Hepatocyte (in vitro differentiated cells): ENCODE measurements at regions not wholly inside any gene's neighbourhood (a gene's known extent, or its start where the extent isn't known, plus 50 kb on each side); places are given as distances from the start of the nearest gene placed in this dataset.
"Not testable (repeated sequence)": the region's sequence is repeated elsewhere in the genome, so short reads cannot be mapped to it uniquely, and the experiment has no call there.

Experiments used
- DNase-seq: peaks from one replicate; pipeline ENCODE4 v3.0.0-alpha.2; 2016; ENCODE audit warnings: low spot score
- H2AFZ ChIP-seq: fragments of 200-600 bp; sonication (generic); 2 replicates; pipeline ENCODE4 v1.6.0; 2016; ENCODE audit warnings: antibody characterized with exemption, mild to moderate bottlenecking
- H3K27ac ChIP-seq: fragments of 200-600 bp; sonication (generic); 2 replicates; pipeline ENCODE4 v1.5.1; 2016; ENCODE audit warnings: mild to moderate bottlenecking
- H3K27me3 ChIP-seq: fragments of 200-600 bp; sonication (generic); 2 replicates; pipeline ENCODE4 v1.6.1; 2016
- H3K36me3 ChIP-seq: fragments of 200-600 bp; sonication (generic); replicated peaks from 2 replicates; pipeline ENCODE4 v1.5.1; 2016; ENCODE audit warnings: low read depth; ENCODE audit not compliant: insufficient read depth
- H3K4me1 ChIP-seq: fragments of 200-600 bp; sonication (generic); 2 replicates; pipeline ENCODE4 v1.5.1; 2016; ENCODE audit warnings: mild to moderate bottlenecking, moderate library complexity; ENCODE audit not compliant: insufficient read depth
- H3K4me2 ChIP-seq: fragments of 200-600 bp; sonication (generic); 2 replicates; pipeline ENCODE4 v1.6.0; 2016
- H3K4me3 ChIP-seq: fragments of 200-600 bp; sonication (generic); 2 replicates; pipeline ENCODE4 v1.5.1; 2016; ENCODE audit warnings: mild to moderate bottlenecking
- H3K79me2 ChIP-seq: fragments of 200-600 bp; sonication (generic); 2 replicates; pipeline ENCODE4 v1.6.0; 2017; ENCODE audit warnings: mild to moderate bottlenecking
- H3K9me2 ChIP-seq: fragments of 200-600 bp; sonication (generic); replicated peaks from 2 replicates; pipeline ENCODE4 v1.6.0; 2017; ENCODE audit warnings: mild to moderate bottlenecking; ENCODE audit not compliant: insufficient read depth
- H3K9me3 ChIP-seq: fragments of 200-600 bp; sonication (generic); 2 replicates; pipeline ENCODE4 v1.5.1; 2016; ENCODE audit warnings: low read depth, mild to moderate bottlenecking
- H4K20me1 ChIP-seq: fragments of 200-600 bp; sonication (generic); 2 replicates; pipeline ENCODE4 v1.6.0; 2016; ENCODE audit warnings: mild to moderate bottlenecking; ENCODE audit not compliant: insufficient read depth, poor library complexity, severe bottlenecking
- EZH2 ChIP-seq: fragments of 200-600 bp; sonication (generic); IDR thresholded peaks from 2 replicates; pipeline ENCODE4 v1.6.1; 2016; ENCODE audit warnings: antibody characterized with exemption, mild to moderate bottlenecking, borderline replicate concordance
- EZH2phosphoT487 ChIP-seq: fragments of 200-600 bp; sonication (generic); IDR thresholded peaks from one replicate; pipeline ENCODE4 v1.6.1; 2018; ENCODE audit warnings: antibody characterized with exemption, mild to moderate bottlenecking, low read depth, moderate library complexity; ENCODE audit not compliant: unreplicated experiment, severe bottlenecking
- WGBS: methylation state at CpG from one replicate; pipeline ENCODE4 v1.1.6; 2016; ENCODE audit warnings: low lambda C conversion rate; ENCODE audit errors: missing lambda C conversion rate; 5-methylcytosine and 5-hydroxymethylcytosine counted together
- TF ChIP-seq, protein P1 (sequence below): fragments of 200-600 bp; sonication (generic); IDR thresholded peaks from 2 replicates; pipeline ENCODE4 v1.5.1; 2016; ENCODE audit warnings: antibody characterized with exemption, mild to moderate bottlenecking; ENCODE audit not compliant: poor library complexity

DNA sequence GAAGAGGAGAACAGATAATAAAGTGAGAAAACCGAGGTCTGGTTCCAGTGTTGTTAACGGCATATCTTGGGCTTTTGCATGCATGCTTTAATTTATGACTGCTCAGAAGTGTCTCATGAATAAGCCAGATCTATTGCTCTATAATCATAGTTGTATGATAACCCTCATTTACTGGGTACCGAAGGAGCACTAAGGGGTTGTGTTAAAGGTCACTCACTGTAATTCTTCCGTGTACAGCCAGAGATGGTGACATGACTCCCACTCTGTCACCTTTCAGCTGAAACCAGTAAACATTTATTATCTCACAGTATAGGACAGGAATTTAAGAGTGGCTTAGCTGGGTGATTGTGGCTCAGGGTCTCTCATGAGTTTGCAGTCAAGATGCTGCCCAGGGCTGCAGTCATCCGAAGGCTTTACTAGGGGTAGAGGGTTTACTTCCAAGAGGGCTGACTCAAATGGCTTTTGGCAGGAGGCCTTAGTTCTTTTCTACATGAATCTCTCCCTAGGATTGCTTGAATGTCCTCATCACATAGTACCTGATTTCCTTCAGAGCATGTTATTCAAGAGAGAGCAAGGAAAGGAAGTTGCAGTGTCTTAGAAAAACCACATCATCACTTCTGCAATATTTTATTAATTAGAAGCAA lies 107.0 kb downstream of the NAB1 start:
- no peaks in the 10 kb centered on the region for H3K36me3 ChIP-seq
- no peak overlapping the region for H3K4me3 ChIP-seq
- no peaks in the 10 kb centered on the region for H3K9me3 ChIP-seq
- H3K27me3 ChIP-seq: no peaks in the 10 kb centered on the region
- no peaks in the 10 kb centered on the region for H4K20me1 ChIP-seq
- WGBS: 44% methylated on average over 5 of the region's 5 CpGs
- no peaks in the 10 kb centered on the region for H3K79me2 ChIP-seq
- TF ChIP-seq EZH2phosphoT487: no peak
- TF ChIP-seq, protein P1, sequence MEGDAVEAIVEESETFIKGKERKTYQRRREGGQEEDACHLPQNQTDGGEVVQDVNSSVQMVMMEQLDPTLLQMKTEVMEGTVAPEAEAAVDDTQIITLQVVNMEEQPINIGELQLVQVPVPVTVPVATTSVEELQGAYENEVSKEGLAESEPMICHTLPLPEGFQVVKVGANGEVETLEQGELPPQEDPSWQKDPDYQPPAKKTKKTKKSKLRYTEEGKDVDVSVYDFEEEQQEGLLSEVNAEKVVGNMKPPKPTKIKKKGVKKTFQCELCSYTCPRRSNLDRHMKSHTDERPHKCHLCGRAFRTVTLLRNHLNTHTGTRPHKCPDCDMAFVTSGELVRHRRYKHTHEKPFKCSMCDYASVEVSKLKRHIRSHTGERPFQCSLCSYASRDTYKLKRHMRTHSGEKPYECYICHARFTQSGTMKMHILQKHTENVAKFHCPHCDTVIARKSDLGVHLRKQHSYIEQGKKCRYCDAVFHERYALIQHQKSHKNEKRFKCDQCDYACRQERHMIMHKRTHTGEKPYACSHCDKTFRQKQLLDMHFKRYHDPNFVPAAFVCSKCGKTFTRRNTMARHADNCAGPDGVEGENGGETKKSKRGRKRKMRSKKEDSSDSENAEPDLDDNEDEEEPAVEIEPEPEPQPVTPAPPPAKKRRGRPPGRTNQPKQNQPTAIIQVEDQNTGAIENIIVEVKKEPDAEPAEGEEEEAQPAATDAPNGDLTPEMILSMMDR: no peak
- no peak for TF ChIP-seq EZH2
- no peaks in the 10 kb centered on the region for H3K9me2 ChIP-seq
- DNase-seq: no peak
- no peaks in the 10 kb centered on the region for H3K4me1 ChIP-seq
- H3K4me2 ChIP-seq: no peak overlapping the region
- H3K27ac ChIP-seq: no peak overlapping the region
- H2AFZ ChIP-seq: no peak overlapping the region

DNA sequence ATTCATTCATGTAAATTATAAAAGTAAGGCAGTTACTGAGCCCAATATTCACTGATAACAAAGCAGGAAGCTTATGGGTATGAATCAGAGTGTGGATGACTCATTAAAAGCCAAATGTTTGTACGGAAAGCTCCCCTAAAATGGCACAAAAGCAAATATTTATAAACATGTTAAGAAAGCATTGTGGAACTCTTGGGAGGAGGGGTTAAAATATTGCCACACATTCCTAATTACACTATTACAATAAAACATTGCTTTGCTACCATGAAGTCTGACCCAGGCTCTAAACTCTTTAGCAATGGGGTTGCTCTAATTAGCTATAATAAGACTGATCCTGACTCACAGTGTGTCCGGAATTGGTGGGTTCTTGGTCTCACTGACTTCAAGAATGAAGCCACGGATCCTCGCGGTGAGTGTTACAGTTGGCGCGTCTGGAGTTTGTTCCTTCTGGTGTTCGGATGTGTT lies 110.9 kb downstream of the NAB1 start:
- Histone ChIP-seq H3K27me3 (no peaks in the 10 kb centered on the region), H3K36me3 (no peaks in the 10 kb centered on the region), H3K9me2 (no peaks in the 10 kb centered on the region), H3K9me3 (no peaks in the 10 kb centered on the region), H4K20me1 (no peaks in the 10 kb centered on the region), H3K4me3 (no peak overlapping the region), H2AFZ (no peak overlapping the region), H3K4me1 (peaks cover 4% of the 10 kb centered on the region), H3K27ac (no peak overlapping the region), H3K79me2 (no peaks in the 10 kb centered on the region), H3K4me2 (no peak overlapping the region)
- DNase-seq: no peak
- TF ChIP-seq, protein P1: no peak
- TF ChIP-seq EZH2phosphoT487 (no peak), EZH2 (no peak)
- WGBS: 93% methylated on average over 8 of the region's 8 CpGs

GRCh38 chr2:190760353-190761150 lies 111.7 kb downstream of the NAB1 start:
- not testable (repeated sequence) for H3K27ac ChIP-seq, DNase-seq

GRCh38 chr2:190761216-190761615 lies 112.3 kb downstream of the NAB1 start:
- 97% methylated on average over 12 of the region's 28 CpGs for WGBS
- not testable (repeated sequence) for H3K9me3 ChIP-seq, DNase-seq, H3K4me1 ChIP-seq, H3K4me2 ChIP-seq, H2AFZ ChIP-seq, H3K4me3 ChIP-seq, H4K20me1 ChIP-seq, H3K27me3 ChIP-seq, H3K9me2 ChIP-seq, H3K27ac ChIP-seq, H3K36me3 ChIP-seq, H3K79me2 ChIP-seq

More at GRCh38 chr2:190760353-190761150, 111.7 kb downstream of the NAB1 start:
- H3K27me3 ChIP-seq, H3K4me1 ChIP-seq, H3K79me2 ChIP-seq, H3K36me3 ChIP-seq, H3K4me3 ChIP-seq, H3K4me2 ChIP-seq, H3K9me2 ChIP-seq, H2AFZ ChIP-seq, H3K9me3 ChIP-seq, H4K20me1 ChIP-seq: not testable (repeated sequence)
- 98% methylated on average over 29 of the region's 30 CpGs for WGBS
